H9 (cell line): ENCODE measurements at regions not wholly inside any gene's neighbourhood (a gene's known extent, or its start where the extent isn't known, plus 50 kb on each side); places are given as distances from the start of the nearest gene placed in this dataset.

Experiments
- DNase-seq: peaks from one replicate; pipeline ENCODE4 v3.0.0-alpha.2; 2017
- H2AFZ ChIP-seq: one replicate; pipeline ENCODE4 v1.6.1; 2013; ENCODE audit warnings: mild to moderate bottlenecking, low read length, control low read depth, moderate library complexity
- H2AK5ac ChIP-seq: 2 replicates; pipeline ENCODE4 v1.6.1; 2013; ENCODE audit warnings: low read length, control low read depth, mixed read lengths; ENCODE audit not compliant: insufficient read length
- H2BK120ac ChIP-seq: one replicate; pipeline ENCODE4 v1.6.1; 2013; ENCODE audit warnings: low read depth, mild to moderate bottlenecking, low read length, control low read depth, inconsistent platforms; ENCODE audit not compliant: poor library complexity, severe bottlenecking
- H2BK12ac ChIP-seq: 2 replicates; pipeline ENCODE4 v1.6.1; 2013; ENCODE audit warnings: low read length, control low read depth, mixed read lengths, low read depth; ENCODE audit not compliant: insufficient read length
- H2BK15ac ChIP-seq: 2 replicates; pipeline ENCODE4 v1.6.1; 2013; ENCODE audit warnings: low read depth, low read length, control low read depth
- H2BK20ac ChIP-seq: one replicate; pipeline ENCODE4 v1.6.1; 2013; ENCODE audit warnings: low read depth, mild to moderate bottlenecking, low read length, control low read depth, inconsistent platforms; ENCODE audit not compliant: poor library complexity, severe bottlenecking
- H2BK5ac ChIP-seq: 2 replicates; pipeline ENCODE4 v1.6.1; 2013; ENCODE audit warnings: low read length, control low read depth, mixed read lengths; ENCODE audit not compliant: insufficient read length
- H3K14ac ChIP-seq: 2 replicates; pipeline ENCODE4 v1.6.1; 2013; ENCODE audit warnings: low read length, control low read depth; ENCODE audit not compliant: insufficient read depth
- H3K18ac ChIP-seq: 2 replicates; pipeline ENCODE4 v1.6.1; 2013; ENCODE audit warnings: low read depth, mild to moderate bottlenecking, mixed read lengths, low read length, control low read depth; ENCODE audit not compliant: insufficient read length
- H3K23ac ChIP-seq: 2 replicates; pipeline ENCODE4 v1.6.1; 2013; ENCODE audit warnings: low read length, control low read depth, mixed read lengths, low read depth; ENCODE audit not compliant: insufficient read length
- H3K23me2 ChIP-seq: 2 replicates; pipeline ENCODE4 v1.6.1; 2013; ENCODE audit warnings: low read depth, mild to moderate bottlenecking, mixed read lengths, low read length, control low read depth; ENCODE audit not compliant: insufficient read length, poor library complexity, severe bottlenecking
- H3K27ac ChIP-seq: 2 replicates; pipeline ENCODE4 v1.5.1; 2013; ENCODE audit warnings: low read length, control low read depth, mixed read lengths, low read depth; ENCODE audit not compliant: insufficient read length
- H3K27me3 ChIP-seq: 2 replicates; pipeline ENCODE4 v1.6.1; 2013; ENCODE audit warnings: low read length, control low read depth, inconsistent platforms; ENCODE audit not compliant: insufficient read depth
- H3K4ac ChIP-seq: 2 replicates; pipeline ENCODE4 v1.6.1; 2013; ENCODE audit warnings: low read depth, mild to moderate bottlenecking, control low read depth, inconsistent platforms, low read length, moderate library complexity
- H3K4me1 ChIP-seq: 2 replicates; pipeline ENCODE4 v1.6.1; 2013; ENCODE audit warnings: low read length, control low read depth, inconsistent platforms; ENCODE audit not compliant: insufficient read depth
- H3K4me2 ChIP-seq: 2 replicates; pipeline ENCODE4 v1.6.1; 2013; ENCODE audit warnings: low read length, control low read depth, mixed read lengths; ENCODE audit not compliant: insufficient read length, insufficient read depth
- H3K56ac ChIP-seq: 2 replicates; pipeline ENCODE4 v1.6.1; 2013; ENCODE audit warnings: low read depth, mild to moderate bottlenecking, mixed read lengths, low read length, control low read depth; ENCODE audit not compliant: insufficient read length
- H3K79me1 ChIP-seq: 2 replicates; pipeline ENCODE4 v1.6.1; 2013; ENCODE audit warnings: low read depth, mild to moderate bottlenecking, moderate library complexity, low read length, control low read depth, inconsistent platforms; ENCODE audit not compliant: insufficient read depth, poor library complexity, severe bottlenecking
- H3K79me2 ChIP-seq: 2 replicates; pipeline ENCODE4 v1.6.1; 2013; ENCODE audit warnings: low read length, control low read depth, inconsistent platforms; ENCODE audit not compliant: insufficient read depth
- H3K9ac ChIP-seq: 2 replicates; pipeline ENCODE4 v1.6.1; 2013; ENCODE audit warnings: low read length, control low read depth, mixed read lengths; ENCODE audit not compliant: insufficient read length; ENCODE audit errors: extremely low read depth
- H3K9me3 ChIP-seq: one replicate; pipeline ENCODE4 v1.6.1; 2013; ENCODE audit warnings: low read depth, low read length, inconsistent platforms; ENCODE audit not compliant: control insufficient read depth
- H3T11ph ChIP-seq: one replicate; pipeline ENCODE4 v1.6.1; 2013; ENCODE audit warnings: mild to moderate bottlenecking, low read length, control low read depth, inconsistent platforms
- H4K20me1 ChIP-seq: one replicate; pipeline ENCODE4 v1.6.1; 2013; ENCODE audit not compliant: control insufficient read depth, insufficient read length, insufficient read depth
- H4K5ac ChIP-seq: 2 replicates; pipeline ENCODE4 v1.6.1; 2013; ENCODE audit warnings: low read depth, mild to moderate bottlenecking, mixed read lengths, low read length, control low read depth; ENCODE audit not compliant: insufficient read length
- H4K8ac ChIP-seq: replicated peaks from 2 replicates; pipeline ENCODE4 v1.6.1; 2013; ENCODE audit warnings: low read length, control low read depth, mixed read lengths, low read depth; ENCODE audit not compliant: insufficient read length
- H4K91ac ChIP-seq: 2 replicates; pipeline ENCODE4 v1.6.1; 2013; ENCODE audit warnings: low read depth, mild to moderate bottlenecking, moderate library complexity, mixed read lengths, low read length, control low read depth; ENCODE audit not compliant: insufficient read length
- H3K27ac Mint-ChIP-seq, 3 experiments: 2 replicates in 2 of 3; 3 replicates in 1 of 3; pipeline ENCODE4 v1.8.0; 2020 to 2021; ENCODE audit warnings: mixed read lengths in 3 of 3, mild to moderate bottlenecking in 1 of 3, moderate library complexity in 1 of 3
- H3K27me3 Mint-ChIP-seq: 2 replicates; pipeline ENCODE4 v1.8.0; 2021; ENCODE audit warnings: low read depth, mild to moderate bottlenecking, moderate library complexity, mixed read lengths
- H3K36me3 Mint-ChIP-seq, 3 experiments: 2 replicates in 2 of 3; 3 replicates in 1 of 3; pipeline ENCODE4 v1.8.0; 2020 to 2021; ENCODE audit warnings: low read depth in 3 of 3, mixed read lengths in 3 of 3; ENCODE audit not compliant: insufficient read depth in 1 of 3
- H3K4me1 Mint-ChIP-seq, 2 experiments: 2 replicates each; pipeline ENCODE4 v1.8.0; 2020; ENCODE audit warnings: mixed read lengths in 2 of 2
- H3K4me3 Mint-ChIP-seq, 2 experiments: 2 replicates in 1 of 2; 3 replicates in 1 of 2; pipeline ENCODE4 v1.8.0; 2020 to 2021; ENCODE audit warnings: mild to moderate bottlenecking in 2 of 2, mixed read lengths in 2 of 2, moderate library complexity in 1 of 2
- H3K9me3 Mint-ChIP-seq, 2 experiments: 2 replicates in 1 of 2; 3 replicates in 1 of 2; pipeline ENCODE4 v1.8.0; 2020; ENCODE audit warnings: mild to moderate bottlenecking in 2 of 2, mixed read lengths in 2 of 2, moderate library complexity in 1 of 2
- WGBS: extraction: QIAGEN DNeasy Blood & Tissue Kit; methylation state at CpG from one replicate; pipeline ENCODE4 v1.1.7; 2013; ENCODE audit warnings: missing lambda C conversion rate, low lambda C conversion rate, mixed read lengths; ENCODE audit not compliant: insufficient read length; ENCODE audit errors: extremely low coverage; 5-methylcytosine and 5-hydroxymethylcytosine counted together
- TF ChIP-seq, protein P1 (sequence below): fragments of 200-600 bp; sonication (generic); conservative IDR thresholded peaks from 3 replicates; pipeline ENCODE4 v1.8.0; 2021; ENCODE audit warnings: antibody characterized with exemption, mild to moderate bottlenecking

DNA sequence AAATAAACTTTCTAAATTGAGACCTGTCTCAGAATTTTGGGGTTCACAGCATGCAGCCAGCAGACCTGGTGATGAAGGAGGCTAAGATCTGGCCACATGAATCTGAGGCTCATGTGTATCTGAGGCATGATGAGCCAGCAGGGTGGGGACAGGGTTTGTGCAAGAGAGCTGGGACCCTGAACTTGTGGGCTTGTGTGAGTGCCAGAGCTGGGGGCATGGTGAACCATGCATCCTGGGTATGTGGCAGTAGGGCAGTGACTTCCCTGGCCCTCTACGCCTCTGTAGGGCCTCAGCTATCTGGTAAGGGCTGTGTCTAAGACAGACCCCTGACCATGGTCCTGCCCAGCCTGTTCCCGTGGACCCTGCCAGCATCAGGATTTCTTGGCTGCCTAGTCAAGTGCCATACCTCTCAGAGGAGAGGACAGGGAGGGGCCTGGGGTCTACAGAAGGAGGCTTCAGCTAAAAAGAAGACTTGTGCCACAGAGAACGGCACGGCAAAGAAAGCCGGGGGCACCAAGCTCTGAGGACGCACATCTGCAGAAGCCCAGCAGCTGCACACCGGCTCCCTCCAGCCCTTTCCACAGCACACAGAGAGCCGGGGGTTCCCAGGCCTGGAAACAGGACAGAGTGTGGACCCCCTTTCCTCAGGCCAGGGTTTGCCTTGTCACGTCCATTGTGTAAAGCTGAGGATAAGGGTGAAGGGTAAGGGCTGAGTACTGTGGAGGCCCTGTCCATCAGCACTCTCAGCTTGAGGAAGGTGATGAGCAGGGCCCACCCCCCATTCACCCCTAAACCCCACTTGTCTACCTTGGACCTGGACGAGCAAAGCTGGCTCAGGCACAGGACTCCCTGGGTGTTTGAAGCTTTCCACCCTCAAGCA is 130.1 kb downstream of the MRPL36 start:
- no peak overlapping the region for H2BK5ac ChIP-seq
- no peak overlapping the region for H4K5ac ChIP-seq
- H3K18ac ChIP-seq = no peak overlapping the region
- no peak overlapping the region for H3T11ph ChIP-seq
- no peaks in the 10 kb centered on the region for H3K79me2 ChIP-seq
- H3K9ac ChIP-seq = no peak overlapping the region
- H2BK20ac ChIP-seq = no peak overlapping the region
- no peak overlapping the region for H2BK15ac ChIP-seq
- no peak overlapping the region for H2AK5ac ChIP-seq
- peaks cover 3% of the 10 kb centered on the region; the same call in 1 of the 2 replicates for H3K27me3 ChIP-seq
- H2BK12ac ChIP-seq = no peak overlapping the region
- Mint-ChIP-seq H3K27ac (no peak overlapping the region; a peak in 1 of 7 replicates), H3K27me3 (peaks cover 57% of the 10 kb centered on the region), H3K9me3 (peaks cover 0 to 7% of the 10 kb centered on the region in 2 experiments; a peak in 3 of 5 replicates), H3K36me3 (no peaks in the 10 kb centered on the region; a peak in 3 of 7 replicates), H3K4me3 (peak overlapping the region in 1 of 2 experiments; percentile 8; a peak in 1 of 5 replicates), H3K4me1 (peaks cover 18 to 27% of the 10 kb centered on the region in 2 experiments)
- TF ChIP-seq, protein P1, sequence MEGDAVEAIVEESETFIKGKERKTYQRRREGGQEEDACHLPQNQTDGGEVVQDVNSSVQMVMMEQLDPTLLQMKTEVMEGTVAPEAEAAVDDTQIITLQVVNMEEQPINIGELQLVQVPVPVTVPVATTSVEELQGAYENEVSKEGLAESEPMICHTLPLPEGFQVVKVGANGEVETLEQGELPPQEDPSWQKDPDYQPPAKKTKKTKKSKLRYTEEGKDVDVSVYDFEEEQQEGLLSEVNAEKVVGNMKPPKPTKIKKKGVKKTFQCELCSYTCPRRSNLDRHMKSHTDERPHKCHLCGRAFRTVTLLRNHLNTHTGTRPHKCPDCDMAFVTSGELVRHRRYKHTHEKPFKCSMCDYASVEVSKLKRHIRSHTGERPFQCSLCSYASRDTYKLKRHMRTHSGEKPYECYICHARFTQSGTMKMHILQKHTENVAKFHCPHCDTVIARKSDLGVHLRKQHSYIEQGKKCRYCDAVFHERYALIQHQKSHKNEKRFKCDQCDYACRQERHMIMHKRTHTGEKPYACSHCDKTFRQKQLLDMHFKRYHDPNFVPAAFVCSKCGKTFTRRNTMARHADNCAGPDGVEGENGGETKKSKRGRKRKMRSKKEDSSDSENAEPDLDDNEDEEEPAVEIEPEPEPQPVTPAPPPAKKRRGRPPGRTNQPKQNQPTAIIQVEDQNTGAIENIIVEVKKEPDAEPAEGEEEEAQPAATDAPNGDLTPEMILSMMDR = no peak
- H3K27ac ChIP-seq = no peak overlapping the region
- H3K23ac ChIP-seq = no peak overlapping the region
- no peak overlapping the region for H2AFZ ChIP-seq
- no peaks in the 10 kb centered on the region for H3K79me1 ChIP-seq
- H3K4ac ChIP-seq = no peak overlapping the region
- no peaks in the 10 kb centered on the region for H3K9me3 ChIP-seq
- WGBS = no CpG with 5 or more reads among the region's 10 CpGs
- no peak overlapping the region for H4K91ac ChIP-seq
- no peak overlapping the region for H4K8ac ChIP-seq
- H2BK120ac ChIP-seq = no peak overlapping the region
- no peaks in the 10 kb centered on the region for H3K4me1 ChIP-seq
- H3K4me2 ChIP-seq = no peak overlapping the region
- H3K56ac ChIP-seq = no peak overlapping the region
- no peak for DNase-seq
- no peak overlapping the region for H3K14ac ChIP-seq
- no peaks in the 10 kb centered on the region for H4K20me1 ChIP-seq
- H3K23me2 ChIP-seq = no peaks in the 10 kb centered on the region
